Activated CD4-positive, alpha-beta T cell treated with anti-CD3 and anti-CD28 coated beads, Interleukin-2, amount 10 ng/mL, durations not matched to agents 7 days and 5 days (primary cell): ENCODE measurements at regions not wholly inside any gene's neighbourhood (a gene's known extent, or its start where the extent isn't known, plus 50 kb on each side); places are given as distances from the start of the nearest gene placed in this dataset.

Experiments
- CTCF ChIA-PET: fragments of 350-600 bp; sonication (Branson Sonifier 250); formaldehyde crosslinking; loops from one replicate; lab custom pipeline; 2021; ENCODE audit warnings: antibody characterized with exemption; lab: Charles Lee
- POLR2A ChIA-PET: fragments of 350-600 bp; sonication (Branson Sonifier 250); formaldehyde crosslinking; loops from one replicate; lab custom pipeline; 2021; ENCODE audit warnings: antibody characterized with exemption; lab: Charles Lee
- DNase-seq: peaks from one replicate; pipeline ENCODE4 v3.0.0-alpha.2; 2020
- H3K27ac Mint-ChIP-seq: one replicate; pipeline ENCODE4 v1.8.0; 2021; ENCODE audit warnings: mild to moderate bottlenecking, moderate library complexity, mixed read lengths
- H3K27me3 Mint-ChIP-seq: one replicate; pipeline ENCODE4 v1.8.0; 2021; ENCODE audit warnings: mixed read lengths
- H3K36me3 Mint-ChIP-seq: one replicate; pipeline ENCODE4 v1.8.0; 2021; ENCODE audit warnings: low read depth, mixed read lengths
- H3K4me1 Mint-ChIP-seq: one replicate; pipeline ENCODE4 v1.8.0; 2021; ENCODE audit warnings: mixed read lengths
- H3K4me3 Mint-ChIP-seq: one replicate; pipeline ENCODE4 v1.8.0; 2021; ENCODE audit warnings: mild to moderate bottlenecking, moderate library complexity, mixed read lengths
- H3K9me3 Mint-ChIP-seq: one replicate; pipeline ENCODE4 v1.8.0; 2021; ENCODE audit warnings: mixed read lengths

- Mint-ChIP-seq H3K27me3 (peaks cover 5% of the 10 kb centered on the region), H3K27ac (no peak overlapping the region), H3K36me3 (no peaks in the 10 kb centered on the region), H3K9me3 (peaks cover 9% of the 10 kb centered on the region), H3K4me1 (peaks cover 1% of the 10 kb centered on the region), H3K4me3 (no peak overlapping the region)
- POLR2A ChIA-PET = no interaction called here
- no peak for DNase-seq
- CTCF ChIA-PET = no interaction called here
Observed at GRCh38 chr15:62218841-62219240, 53.8 kb upstream of the C2CD4B start.

- ChIA-PET POLR2A (no interaction called here), CTCF (interaction anchor here (0.6 kb wide), 2 partner anchors 20 to 901 kb away, joined by 3 read pairs; no protein-coding TSS in a partner anchor)
- no peak for DNase-seq
- peaks cover 9% of the 10 kb centered on the region for H3K9me3 Mint-ChIP-seq
- H3K27me3 Mint-ChIP-seq = peaks cover 5% of the 10 kb centered on the region
- H3K27ac Mint-ChIP-seq = no peak overlapping the region
- peaks cover 1% of the 10 kb centered on the region for H3K4me1 Mint-ChIP-seq
- H3K36me3 Mint-ChIP-seq = no peaks in the 10 kb centered on the region
- H3K4me3 Mint-ChIP-seq = no peak overlapping the region
Observed at GRCh38 chr15:62219799-62220198, 54.7 kb upstream of the C2CD4B start.

GRCh38 chr15:62223020-62223419 is 57.9 kb upstream of the C2CD4B start:
- ChIA-PET CTCF (no interaction called here), POLR2A (no interaction called here)
- no peaks in the 10 kb centered on the region for H3K36me3 Mint-ChIP-seq
- H3K9me3 Mint-ChIP-seq = no peaks in the 10 kb centered on the region
- no peak overlapping the region for H3K4me3 Mint-ChIP-seq
- peaks cover 1% of the 10 kb centered on the region for H3K4me1 Mint-ChIP-seq
- DNase-seq = no peak
- H3K27ac Mint-ChIP-seq = no peak overlapping the region
- peaks cover 2% of the 10 kb centered on the region for H3K27me3 Mint-ChIP-seq

GRCh38 chr15:62228604-62229003 is 63.5 kb upstream of the C2CD4B start:
- no peak overlapping the region for H3K27ac Mint-ChIP-seq
- ChIA-PET POLR2A (no interaction called here), CTCF (interaction anchor here (0.9 kb wide), 1 partner anchor 13 kb away, joined by 3 read pairs; no protein-coding TSS in a partner anchor)

GRCh38 chr15:62231856-62232255 is 66.8 kb upstream of the C2CD4B start:
- ChIA-PET POLR2A (no interaction called here), CTCF (interaction anchor here (0.8 kb wide), 1 partner anchor 14 kb away, joined by 3 read pairs; no protein-coding TSS in a partner anchor)
- no peak overlapping the region for H3K4me3 Mint-ChIP-seq
- peaks cover 13% of the 10 kb centered on the region for H3K27me3 Mint-ChIP-seq
- no peaks in the 10 kb centered on the region for H3K4me1 Mint-ChIP-seq
- DNase-seq = no peak
- no peaks in the 10 kb centered on the region for H3K36me3 Mint-ChIP-seq
- H3K9me3 Mint-ChIP-seq = no peaks in the 10 kb centered on the region
- no peak overlapping the region for H3K27ac Mint-ChIP-seq

More at GRCh38 chr15:62228604-62229003, 63.5 kb upstream of the C2CD4B start:
- peaks cover 11% of the 10 kb centered on the region for H3K27me3 Mint-ChIP-seq
- no peaks in the 10 kb centered on the region for H3K9me3 Mint-ChIP-seq
- no peaks in the 10 kb centered on the region for H3K4me1 Mint-ChIP-seq
- DNase-seq = no peak
- no peaks in the 10 kb centered on the region for H3K36me3 Mint-ChIP-seq
- no peak overlapping the region for H3K4me3 Mint-ChIP-seq

GRCh38 chr15:62240121-62241096 is 75.3 kb upstream of the C2CD4B start:
- no peak for DNase-seq
- H3K36me3 Mint-ChIP-seq = no peaks in the 10 kb centered on the region
- no peak overlapping the region for H3K4me3 Mint-ChIP-seq
- POLR2A ChIA-PET = no interaction called here
- H3K4me1 Mint-ChIP-seq = no peaks in the 10 kb centered on the region
- H3K27ac Mint-ChIP-seq = no peak overlapping the region
- peaks cover 4% of the 10 kb centered on the region for H3K27me3 Mint-ChIP-seq
- peaks cover 3% of the 10 kb centered on the region for H3K9me3 Mint-ChIP-seq
- CTCF ChIA-PET = no interaction called here

- Mint-ChIP-seq H3K4me1 (no peaks in the 10 kb centered on the region), H3K4me3 (no peak overlapping the region), H3K36me3 (no peaks in the 10 kb centered on the region), H3K9me3 (peaks cover 3% of the 10 kb centered on the region), H3K27ac (no peak overlapping the region), H3K27me3 (peaks cover 2% of the 10 kb centered on the region)
- DNase-seq = no peak
- POLR2A ChIA-PET = no interaction called here
- CTCF ChIA-PET = interaction anchor here (0.6 kb wide), 1 partner anchor 13 kb away, joined by 3 read pairs; no protein-coding TSS in a partner anchor
Observed at GRCh38 chr15:62241135-62241770, 76.2 kb upstream of the C2CD4B start.

GRCh38 chr15:62242999-62243398 is 77.9 kb upstream of the C2CD4B start:
- no peak for DNase-seq
- ChIA-PET CTCF (interaction anchor here (0.6 kb wide), 1 partner anchor 425 kb away, joined by 3 read pairs; no protein-coding TSS in a partner anchor), POLR2A (no interaction called here)
- peaks cover 3% of the 10 kb centered on the region for H3K9me3 Mint-ChIP-seq
- no peak overlapping the region for H3K27ac Mint-ChIP-seq
- H3K4me3 Mint-ChIP-seq = no peak overlapping the region
- H3K36me3 Mint-ChIP-seq = no peaks in the 10 kb centered on the region
- H3K4me1 Mint-ChIP-seq = no peaks in the 10 kb centered on the region
- peaks cover 2% of the 10 kb centered on the region for H3K27me3 Mint-ChIP-seq

- Mint-ChIP-seq H3K27me3 (no peaks in the 10 kb centered on the region), H3K36me3 (no peaks in the 10 kb centered on the region), H3K27ac (no peak overlapping the region), H3K9me3 (no peaks in the 10 kb centered on the region), H3K4me3 (no peak overlapping the region), H3K4me1 (no peaks in the 10 kb centered on the region)
- ChIA-PET CTCF (no interaction called here), POLR2A (no interaction called here)
- DNase-seq = no peak
Observed at GRCh38 chr15:62244762-62245161, 79.7 kb upstream of the C2CD4B start.

GRCh38 chr15:62248277-62248984 is 83.3 kb upstream of the C2CD4B start:
- CTCF ChIA-PET = no interaction called here
- no peak overlapping the region for H3K4me3 Mint-ChIP-seq
- H3K27ac Mint-ChIP-seq = no peak overlapping the region
- no peaks in the 10 kb centered on the region for H3K27me3 Mint-ChIP-seq
- no peaks in the 10 kb centered on the region for H3K36me3 Mint-ChIP-seq
- POLR2A ChIA-PET = no interaction called here
- no peak for DNase-seq
- H3K9me3 Mint-ChIP-seq = no peaks in the 10 kb centered on the region
- no peaks in the 10 kb centered on the region for H3K4me1 Mint-ChIP-seq

- CTCF ChIA-PET = no interaction called here
- no peaks in the 10 kb centered on the region for H3K4me1 Mint-ChIP-seq
Observed at GRCh38 chr15:62249501-62249900, 84.4 kb upstream of the C2CD4B start.

GRCh38 chr15:62250186-62250585 is 85.1 kb upstream of the C2CD4B start:
- no peak for DNase-seq
- no peak overlapping the region for H3K4me3 Mint-ChIP-seq
- ChIA-PET CTCF (no interaction called here), POLR2A (no interaction called here)
- no peaks in the 10 kb centered on the region for H3K9me3 Mint-ChIP-seq
- H3K36me3 Mint-ChIP-seq = no peaks in the 10 kb centered on the region
- H3K27ac Mint-ChIP-seq = no peak overlapping the region
- no peaks in the 10 kb centered on the region for H3K27me3 Mint-ChIP-seq
- no peaks in the 10 kb centered on the region for H3K4me1 Mint-ChIP-seq

More at GRCh38 chr15:62249501-62249900, 84.4 kb upstream of the C2CD4B start:
- no peak for DNase-seq
- Mint-ChIP-seq H3K9me3 (no peaks in the 10 kb centered on the region), H3K4me3 (no peak overlapping the region), H3K27me3 (no peaks in the 10 kb centered on the region), H3K27ac (no peak overlapping the region), H3K36me3 (no peaks in the 10 kb centered on the region)
- POLR2A ChIA-PET = interaction anchor here (0.6 kb wide), 1 partner anchor 29 kb away, joined by 3 read pairs; no protein-coding TSS in a partner anchor
